ENCODE measurements at regions not wholly inside any gene's neighbourhood (a gene's known extent, or its start where the extent isn't known, plus 50 kb on each side); places are given as distances from the start of the nearest gene placed in this dataset.
"Not testable (repeated sequence)": the region's sequence is repeated elsewhere in the genome, so short reads cannot be mapped to it uniquely, and the experiment has no call there.

- not testable (repeated sequence) for TF ChIP-seq CTCF (IDR thresholded peaks at IDR 0.05; ENCODE audit: low read depth, low read length, missing input control); TAF1 (conservative IDR thresholded peaks at IDR 0.05); MAX (IDR thresholded peaks at IDR 0.05); ATF3 (IDR thresholded peaks at IDR 0.05)
Measured at GRCh38 chr3:110001905-110002304, 664.6 kb upstream of the DPPA4 start.
